Mesendoderm (in vitro differentiated cells): ENCODE measurements at regions not wholly inside any gene's neighbourhood (a gene's known extent, or its start where the extent isn't known, plus 50 kb on each side); places are given as distances from the start of the nearest gene placed in this dataset.

ENCODE experiments used
- DNase-seq: peaks from one replicate; pipeline ENCODE4 v3.0.0; 2013
- H2AK5ac ChIP-seq: 2 replicates; pipeline ENCODE4 v1.6.1; 2013; ENCODE audit warnings: low read length, inconsistent platforms
- H2BK120ac ChIP-seq: 2 replicates; pipeline ENCODE4 v1.6.1; 2013; ENCODE audit warnings: low read depth, mild to moderate bottlenecking, low read length, moderate library complexity, mixed read lengths
- H2BK15ac ChIP-seq: replicated peaks from 2 replicates; pipeline ENCODE4 v1.6.1; 2013; ENCODE audit warnings: low read depth, mild to moderate bottlenecking, moderate library complexity
- H2BK5ac ChIP-seq: 2 replicates; pipeline ENCODE4 v1.6.1; 2013; ENCODE audit warnings: low read length, inconsistent platforms
- H3K18ac ChIP-seq: 2 replicates; pipeline ENCODE4 v1.6.1; 2013; ENCODE audit warnings: mild to moderate bottlenecking, low read length, mixed read lengths
- H3K23ac ChIP-seq: one replicate; pipeline ENCODE4 v1.6.1; 2013; ENCODE audit warnings: low read length
- H3K27ac ChIP-seq: 2 replicates; pipeline ENCODE4 v1.5.1; 2013; ENCODE audit warnings: low read depth, mild to moderate bottlenecking, inconsistent platforms, low read length, moderate library complexity
- H3K27me3 ChIP-seq: 2 replicates; pipeline ENCODE4 v1.6.1; 2013; ENCODE audit warnings: low read length, control low read depth, mild to moderate bottlenecking, inconsistent platforms; ENCODE audit not compliant: insufficient read depth, poor library complexity
- H3K36me3 ChIP-seq: 2 replicates; pipeline ENCODE4 v1.6.1; 2013; ENCODE audit warnings: low read length, inconsistent platforms; ENCODE audit not compliant: control insufficient read depth, insufficient read depth
- H3K4ac ChIP-seq: one replicate; pipeline ENCODE4 v1.6.1; 2013; ENCODE audit warnings: low read depth, mild to moderate bottlenecking, low read length, moderate library complexity
- H3K4me1 ChIP-seq: 2 replicates; pipeline ENCODE4 v1.6.1; 2013; ENCODE audit warnings: low read depth, low read length, inconsistent platforms; ENCODE audit not compliant: control insufficient read depth
- H3K4me2 ChIP-seq: 2 replicates; pipeline ENCODE4 v1.6.1; 2013; ENCODE audit warnings: low read length
- H3K4me3 ChIP-seq: 2 replicates; pipeline ENCODE4 v1.5.1; 2013; ENCODE audit warnings: mild to moderate bottlenecking, low read length
- H3K56ac ChIP-seq: one replicate; pipeline ENCODE4 v1.6.1; 2013; ENCODE audit warnings: low read length
- H3K79me1 ChIP-seq: 2 replicates; pipeline ENCODE4 v1.6.1; 2013; ENCODE audit warnings: low read length, inconsistent platforms
- H3K79me2 ChIP-seq: 2 replicates; pipeline ENCODE4 v1.6.1; 2013; ENCODE audit warnings: mild to moderate bottlenecking, low read length; ENCODE audit not compliant: control insufficient read depth, insufficient read depth
- H3K9ac ChIP-seq: 2 replicates; pipeline ENCODE4 v1.6.1; 2013; ENCODE audit warnings: low read length, inconsistent platforms
- H4K5ac ChIP-seq: one replicate; pipeline ENCODE4 v1.6.1; 2013; ENCODE audit warnings: low read length
- H4K8ac ChIP-seq: one replicate; pipeline ENCODE4 v1.6.1; 2013; ENCODE audit warnings: low read depth, mild to moderate bottlenecking, control low read depth, low read length, moderate library complexity
- WGBS: extraction: QIAGEN DNeasy Blood & Tissue Kit; methylation state at CpG from one replicate; pipeline ENCODE4 v1.1.7; 2013; ENCODE audit warnings: low lambda C conversion rate, missing lambda C conversion rate; ENCODE audit not compliant: insufficient coverage; ENCODE audit errors: extremely low coverage; 5-methylcytosine and 5-hydroxymethylcytosine counted together

DNA sequence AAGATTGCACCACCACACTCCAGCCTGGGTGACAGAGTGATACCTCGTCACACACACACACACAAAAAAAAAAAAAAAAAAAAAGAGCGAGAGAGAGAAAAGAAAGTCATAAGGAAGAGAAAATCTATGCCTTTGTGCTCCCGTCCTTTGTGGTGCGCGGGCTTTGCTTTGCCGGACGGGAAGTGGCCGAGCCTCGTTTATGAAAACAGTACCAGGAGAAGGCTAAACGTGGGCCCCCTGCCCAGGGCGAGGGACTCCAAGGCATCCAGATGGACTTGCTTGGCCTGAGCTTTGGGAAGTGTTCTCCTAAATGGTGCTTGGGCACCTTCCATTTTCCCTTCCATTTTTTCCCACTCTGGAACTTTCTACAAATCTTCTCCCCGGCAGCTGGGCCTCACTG is 109.3 kb upstream of the LRPAP1 start:
- no peak overlapping the region for H3K56ac ChIP-seq
- no peak overlapping the region for H3K23ac ChIP-seq
- H3K4me3 ChIP-seq: no peak overlapping the region
- H4K5ac ChIP-seq: no peak overlapping the region
- H2BK15ac ChIP-seq: no peak overlapping the region
- WGBS: no CpG with 5 or more reads among the region's 12 CpGs
- no peaks in the 10 kb centered on the region for H3K4me1 ChIP-seq
- DNase-seq: no peak
- H3K79me1 ChIP-seq: no peaks in the 10 kb centered on the region
- H2BK120ac ChIP-seq: no peak overlapping the region
- no peaks in the 10 kb centered on the region for H3K79me2 ChIP-seq
- no peaks in the 10 kb centered on the region for H3K27me3 ChIP-seq
- no peaks in the 10 kb centered on the region for H3K36me3 ChIP-seq
- no peak overlapping the region for H4K8ac ChIP-seq
- H3K4me2 ChIP-seq: no peak overlapping the region
- H3K9ac ChIP-seq: no peak overlapping the region
- H3K18ac ChIP-seq: no peak overlapping the region
- no peak overlapping the region for H3K27ac ChIP-seq
- no peak overlapping the region for H2BK5ac ChIP-seq
- no peak overlapping the region for H3K4ac ChIP-seq
- H2AK5ac ChIP-seq: no peak overlapping the region

DNA sequence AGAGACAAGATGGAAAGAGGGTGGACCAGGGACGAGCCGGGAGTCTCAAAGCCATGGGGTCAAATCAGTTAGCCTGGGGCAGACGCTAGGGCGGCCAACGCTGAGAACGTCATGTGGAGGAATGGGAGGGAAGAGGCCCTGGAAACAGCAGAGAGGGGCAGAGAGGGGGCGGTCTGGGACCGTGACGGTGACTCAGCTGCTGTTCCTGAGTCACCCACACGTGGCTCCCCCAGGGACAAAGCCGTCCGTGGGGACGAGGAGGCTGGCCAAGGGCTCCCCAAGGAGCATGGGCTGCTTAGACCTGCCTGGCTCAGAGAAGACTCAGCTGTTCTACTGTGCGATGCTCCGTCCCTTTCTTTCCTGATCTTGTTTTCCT is 108.4 kb upstream of the LRPAP1 start:
- WGBS: no CpG with 5 or more reads among the region's 15 CpGs

DNA sequence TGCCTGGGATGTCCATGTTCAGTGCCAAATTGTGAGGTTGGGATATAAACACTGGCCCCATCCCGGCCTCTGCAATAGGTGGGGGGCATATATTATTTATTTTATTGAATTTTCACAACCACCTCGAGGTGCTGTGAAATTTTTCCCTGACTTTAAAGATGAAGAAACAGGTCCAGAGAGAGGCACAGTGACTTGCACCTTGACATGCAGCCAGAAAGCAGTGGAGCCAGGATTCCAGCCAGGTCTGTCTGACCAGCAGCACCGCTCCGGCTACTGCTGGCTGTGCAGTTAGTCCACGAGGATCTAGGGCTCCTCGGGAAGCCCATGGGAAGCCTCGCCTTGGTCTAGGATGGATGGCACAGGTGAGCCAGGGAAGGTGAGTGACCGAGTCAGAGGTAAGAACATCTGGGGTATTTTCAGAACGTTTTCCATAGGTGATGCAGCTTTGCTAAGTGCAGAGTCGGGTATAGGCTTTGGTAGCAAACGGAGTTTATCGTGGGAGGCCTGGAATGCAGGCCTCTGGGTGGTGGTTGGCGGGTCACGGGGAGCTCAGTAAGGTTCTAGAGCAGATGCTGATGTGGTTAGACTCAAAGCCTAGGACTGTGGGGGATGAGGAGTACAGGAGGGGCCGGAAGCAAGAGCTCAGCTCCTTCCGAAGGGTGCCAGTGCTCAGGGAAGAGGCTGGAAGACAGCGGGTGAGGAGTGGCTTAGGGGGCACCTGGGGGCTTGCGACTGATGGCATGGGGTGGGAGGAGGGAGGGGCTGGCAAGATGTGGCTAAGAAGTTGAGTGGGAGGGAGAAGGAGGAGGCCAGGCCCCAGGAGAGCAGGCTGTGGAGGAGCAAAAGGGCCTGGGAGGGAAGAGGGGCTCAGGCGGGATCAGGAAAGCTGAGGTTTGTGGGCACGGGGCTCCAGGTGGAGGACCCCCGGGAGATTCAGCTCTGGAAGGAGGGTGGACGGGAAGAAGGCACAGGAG is 107.7 kb upstream of the LRPAP1 start:
- Histone ChIP-seq H3K4ac (no peak overlapping the region), H3K56ac (no peak overlapping the region), H3K23ac (no peak overlapping the region), H3K4me2 (no peak overlapping the region), H3K18ac (no peak overlapping the region), H2BK120ac (no peak overlapping the region), H2AK5ac (no peak overlapping the region), H4K5ac (no peak overlapping the region), H3K4me3 (no peak overlapping the region), H3K27me3 (no peaks in the 10 kb centered on the region), H2BK5ac (no peak overlapping the region), H2BK15ac (no peak overlapping the region), H3K9ac (no peak overlapping the region), H4K8ac (no peak overlapping the region), H3K79me2 (no peaks in the 10 kb centered on the region), H3K4me1 (no peaks in the 10 kb centered on the region), H3K27ac (no peak overlapping the region), H3K36me3 (no peaks in the 10 kb centered on the region), H3K79me1 (no peaks in the 10 kb centered on the region)
- no peak for DNase-seq
- WGBS: no CpG with 5 or more reads among the region's 22 CpGs

More for the DNA sequence above, 108.4 kb upstream of the LRPAP1 start:
- no peaks in the 10 kb centered on the region for H3K27me3 ChIP-seq
- H3K23ac ChIP-seq: no peak overlapping the region
- no peaks in the 10 kb centered on the region for H3K79me1 ChIP-seq
- no peak overlapping the region for H4K5ac ChIP-seq
- no peak overlapping the region for H2BK120ac ChIP-seq
- H4K8ac ChIP-seq: no peak overlapping the region
- H3K9ac ChIP-seq: no peak overlapping the region
- H3K4me3 ChIP-seq: no peak overlapping the region
- no peak overlapping the region for H3K56ac ChIP-seq
- H2BK5ac ChIP-seq: no peak overlapping the region
- H3K18ac ChIP-seq: no peak overlapping the region
- H3K4me2 ChIP-seq: no peak overlapping the region
- H2BK15ac ChIP-seq: no peak overlapping the region
- no peak overlapping the region for H3K4ac ChIP-seq
- no peaks in the 10 kb centered on the region for H3K36me3 ChIP-seq
- H3K27ac ChIP-seq: no peak overlapping the region
- DNase-seq: no peak
- H3K4me1 ChIP-seq: no peaks in the 10 kb centered on the region
- H3K79me2 ChIP-seq: no peaks in the 10 kb centered on the region
- H2AK5ac ChIP-seq: no peak overlapping the region

- H3K18ac ChIP-seq: no peak overlapping the region
- no peak for DNase-seq
- H3K56ac ChIP-seq: no peak overlapping the region
- no peak overlapping the region for H3K27ac ChIP-seq
- H3K4me2 ChIP-seq: no peak overlapping the region
- H4K8ac ChIP-seq: no peak overlapping the region
- H2AK5ac ChIP-seq: no peak overlapping the region
- no peak overlapping the region for H3K9ac ChIP-seq
- H2BK15ac ChIP-seq: no peak overlapping the region
- no peak overlapping the region for H3K4me3 ChIP-seq
- H2BK120ac ChIP-seq: no peak overlapping the region
- no peaks in the 10 kb centered on the region for H3K27me3 ChIP-seq
- no peaks in the 10 kb centered on the region for H3K4me1 ChIP-seq
- H4K5ac ChIP-seq: no peak overlapping the region
- no peaks in the 10 kb centered on the region for H3K36me3 ChIP-seq
- H3K79me2 ChIP-seq: no peaks in the 10 kb centered on the region
- H2BK5ac ChIP-seq: no peak overlapping the region
- no peak overlapping the region for H3K4ac ChIP-seq
- H3K23ac ChIP-seq: no peak overlapping the region
- no peaks in the 10 kb centered on the region for H3K79me1 ChIP-seq
- WGBS: no CpG with 5 or more reads among the region's 6 CpGs
Observed at GRCh38 chr4:3638080-3638795, 106.0 kb upstream of the LRPAP1 start.

GRCh38 chr4:3637326-3638016 is 105.2 kb upstream of the LRPAP1 start:
- no CpG with 5 or more reads among the region's 19 CpGs for WGBS

More at GRCh38 chr4:3637326-3638016, 105.2 kb upstream of the LRPAP1 start:
- Histone ChIP-seq H3K27ac (no peak overlapping the region), H3K18ac (no peak overlapping the region), H3K4ac (no peak overlapping the region), H2BK5ac (no peak overlapping the region), H2BK120ac (no peak overlapping the region), H3K79me2 (no peaks in the 10 kb centered on the region), H3K4me3 (no peak overlapping the region), H4K5ac (no peak overlapping the region), H3K23ac (no peak overlapping the region), H2AK5ac (no peak overlapping the region), H3K56ac (no peak overlapping the region), H3K4me1 (no peaks in the 10 kb centered on the region), H3K79me1 (no peaks in the 10 kb centered on the region), H4K8ac (no peak overlapping the region), H2BK15ac (no peak overlapping the region), H3K36me3 (no peaks in the 10 kb centered on the region), H3K9ac (no peak overlapping the region), H3K4me2 (no peak overlapping the region), H3K27me3 (no peaks in the 10 kb centered on the region)
- no peak for DNase-seq
